ENCODE measurements at regions not wholly inside any gene's neighbourhood (a gene's known extent, or its start where the extent isn't known, plus 50 kb on each side); places are given as distances from the start of the nearest gene placed in this dataset.

GRCh38 chr10:4004144-4004543, 219.1 kb upstream of the KLF6 start:
- intact Hi-C loops (cut with DNase I; ENCODE audit: low total_unique reads) = no loop called here
- Histone ChIP-seq H3K27me3 (no peaks in the 10 kb centered on the region), H3K27ac (no peak overlapping the region), H3K9me3 (no peaks in the 10 kb centered on the region), H3K4me3 (no peak overlapping the region), H3K4me1 (peaks cover 0 to 8% (median 6%) of the 10 kb centered on the region in 4 donors), H3K36me3 (no peaks in the 10 kb centered on the region)
- TF ChIP-seq, protein P1, sequence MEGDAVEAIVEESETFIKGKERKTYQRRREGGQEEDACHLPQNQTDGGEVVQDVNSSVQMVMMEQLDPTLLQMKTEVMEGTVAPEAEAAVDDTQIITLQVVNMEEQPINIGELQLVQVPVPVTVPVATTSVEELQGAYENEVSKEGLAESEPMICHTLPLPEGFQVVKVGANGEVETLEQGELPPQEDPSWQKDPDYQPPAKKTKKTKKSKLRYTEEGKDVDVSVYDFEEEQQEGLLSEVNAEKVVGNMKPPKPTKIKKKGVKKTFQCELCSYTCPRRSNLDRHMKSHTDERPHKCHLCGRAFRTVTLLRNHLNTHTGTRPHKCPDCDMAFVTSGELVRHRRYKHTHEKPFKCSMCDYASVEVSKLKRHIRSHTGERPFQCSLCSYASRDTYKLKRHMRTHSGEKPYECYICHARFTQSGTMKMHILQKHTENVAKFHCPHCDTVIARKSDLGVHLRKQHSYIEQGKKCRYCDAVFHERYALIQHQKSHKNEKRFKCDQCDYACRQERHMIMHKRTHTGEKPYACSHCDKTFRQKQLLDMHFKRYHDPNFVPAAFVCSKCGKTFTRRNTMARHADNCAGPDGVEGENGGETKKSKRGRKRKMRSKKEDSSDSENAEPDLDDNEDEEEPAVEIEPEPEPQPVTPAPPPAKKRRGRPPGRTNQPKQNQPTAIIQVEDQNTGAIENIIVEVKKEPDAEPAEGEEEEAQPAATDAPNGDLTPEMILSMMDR (IDR thresholded peaks at IDR 0.05) = no peak
- DNase-seq = no peak

- H3K4me3 ChIP-seq = no peak overlapping the region
- TF ChIP-seq, protein P1 (IDR thresholded peaks at IDR 0.05) = no peak
Measured at GRCh38 chr10:4003348-4003973, 218.5 kb upstream of the KLF6 start.

GRCh38 chr10:4001811-4002210, 216.8 kb upstream of the KLF6 start:
- Histone ChIP-seq H3K36me3 (no peaks in the 10 kb centered on the region), H3K9me3 (no peaks in the 10 kb centered on the region), H3K4me1 (peaks cover 0 to 8% (median 6%) of the 10 kb centered on the region in 4 donors), H3K27ac (no peak overlapping the region), H3K27me3 (no peaks in the 10 kb centered on the region), H3K4me3 (no peak overlapping the region)
- intact Hi-C loops (cut with DNase I; ENCODE audit: low total_unique reads) = no loop called here
- DNase-seq = no peak
- TF ChIP-seq, protein P1 (IDR thresholded peaks at IDR 0.05) = no peak

More at GRCh38 chr10:4003348-4003973, 218.5 kb upstream of the KLF6 start:
- peaks cover 0 to 8% (median 6%) of the 10 kb centered on the region in 4 donors for H3K4me1 ChIP-seq
- no peak overlapping the region for H3K27ac ChIP-seq
- H3K27me3 ChIP-seq = no peaks in the 10 kb centered on the region
- intact Hi-C loops (cut with DNase I; ENCODE audit: low total_unique reads) = no loop called here
- DNase-seq = no peak
- H3K36me3 ChIP-seq = no peaks in the 10 kb centered on the region
- H3K9me3 ChIP-seq = no peaks in the 10 kb centered on the region

- peaks cover 0 to 17% (median 6%) of the 10 kb centered on the region in 4 donors for H3K4me1 ChIP-seq
- no peaks in the 10 kb centered on the region for H3K27me3 ChIP-seq
- no peak overlapping the region for H3K27ac ChIP-seq
- intact Hi-C loops (cut with DNase I; ENCODE audit: low total_unique reads) = no loop called here
- no peaks in the 10 kb centered on the region for H3K9me3 ChIP-seq
- H3K36me3 ChIP-seq = no peaks in the 10 kb centered on the region
- no peak overlapping the region for H3K4me3 ChIP-seq
- TF ChIP-seq, protein P1 (IDR thresholded peaks at IDR 0.05) = no peak
- no peak for DNase-seq
Measured at GRCh38 chr10:3999642-4000041, 214.6 kb upstream of the KLF6 start.

DNA sequence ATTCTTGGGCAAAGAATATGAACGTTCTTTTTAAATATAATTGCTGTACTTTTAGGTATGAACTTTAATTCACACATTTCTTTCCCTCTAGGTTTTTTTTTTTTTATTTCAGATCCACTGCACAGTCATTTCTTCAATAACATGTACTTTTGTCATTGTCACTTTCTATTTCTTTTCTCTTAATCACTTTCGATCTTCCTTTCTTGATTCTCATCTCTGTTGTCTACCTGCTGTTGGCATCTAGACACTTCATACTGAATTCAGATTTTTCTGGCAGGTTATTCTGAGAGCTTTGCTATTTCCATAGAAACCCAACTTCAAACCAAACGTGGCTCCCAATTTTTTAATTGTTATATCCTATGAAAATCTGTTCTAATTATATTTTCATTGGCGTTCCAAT, 211.7 kb upstream of the KLF6 start:
- H3K27ac ChIP-seq = no peak overlapping the region
- intact Hi-C loops (cut with DNase I; ENCODE audit: low total_unique reads) = no loop called here
- no peaks in the 10 kb centered on the region for H3K27me3 ChIP-seq
- TF ChIP-seq, protein P1 (IDR thresholded peaks at IDR 0.05) = no peak
- H3K36me3 ChIP-seq = no peaks in the 10 kb centered on the region
- DNase-seq = no peak
- no peaks in the 10 kb centered on the region for H3K9me3 ChIP-seq
- no peak overlapping the region for H3K4me3 ChIP-seq
- H3K4me1 ChIP-seq = peaks cover 0 to 9% (median 0%) of the 10 kb centered on the region in 4 donors
